DND-41 (cell line): ENCODE measurements at regions not wholly inside any gene's neighbourhood (a gene's known extent, or its start where the extent isn't known, plus 50 kb on each side); places are given as distances from the start of the nearest gene placed in this dataset.

Experiments used
- ATAC-seq: fragments of 200-7000 bp; cut with Tn5 transposase; 3 replicates; pipeline ENCODE4 v1.9.1; 2021; ENCODE audit warnings: low read depth; ENCODE audit not compliant: insufficient read depth
- DNase-seq: peaks from one replicate; pipeline ENCODE4 v3.0.0-alpha.2; 2020
- H2AFZ ChIP-seq: 2 replicates; pipeline ENCODE4 v1.6.0; 2012; ENCODE audit warnings: low read depth, low read length
- H3K27ac ChIP-seq: 2 replicates; pipeline ENCODE4 v1.5.1; 2012; ENCODE audit warnings: low read length, inconsistent platforms
- H3K27me3 ChIP-seq: fragments of 200-600 bp; sonication (generic); 2 replicates; pipeline ENCODE4 v1.6.0; 2012; ENCODE audit warnings: low read length, mild to moderate bottlenecking, inconsistent platforms; ENCODE audit not compliant: insufficient read depth, poor library complexity
- H3K36me3 ChIP-seq: 2 replicates; pipeline ENCODE4 v1.5.1; 2012; ENCODE audit warnings: low read length, inconsistent platforms; ENCODE audit not compliant: insufficient read depth
- H3K4me1 ChIP-seq: 2 replicates; pipeline ENCODE4 v1.5.1; 2012; ENCODE audit warnings: mild to moderate bottlenecking, low read length; ENCODE audit not compliant: insufficient read depth
- H3K4me2 ChIP-seq: 2 replicates; pipeline ENCODE4 v1.6.0; 2012; ENCODE audit warnings: mild to moderate bottlenecking, moderate library complexity, low read length, inconsistent platforms; ENCODE audit not compliant: insufficient read depth
- H3K4me3 ChIP-seq, 2 experiments: fragments of 200-600 bp in 1 of 2; shearing (Covaris generic) in 1 of 2; 2 replicates each; pipeline ENCODE4 v1.5.1; 2012 to 2016; ENCODE audit warnings: inconsistent platforms in 2 of 2, low read length in 2 of 2, mild to moderate bottlenecking in 2 of 2, low read depth in 1 of 2, moderate library complexity in 1 of 2
- H3K79me2 ChIP-seq: 2 replicates; pipeline ENCODE4 v1.6.0; 2012; ENCODE audit warnings: low read length, inconsistent platforms; ENCODE audit not compliant: insufficient read depth
- H3K9ac ChIP-seq: 2 replicates; pipeline ENCODE4 v1.6.0; 2012; ENCODE audit warnings: low read depth, mild to moderate bottlenecking, inconsistent platforms, low read length, moderate library complexity
- H3K9me3 ChIP-seq: 2 replicates; pipeline ENCODE4 v1.5.1; 2012; ENCODE audit warnings: low read length, moderate library complexity, mild to moderate bottlenecking, inconsistent platforms; ENCODE audit not compliant: insufficient read depth, severe bottlenecking
- H4K20me1 ChIP-seq: 2 replicates; pipeline ENCODE4 v1.6.0; 2012; ENCODE audit warnings: low read length; ENCODE audit not compliant: insufficient read depth
- CTCF ChIP-seq: IDR thresholded peaks from 2 replicates; pipeline ENCODE4 v1.5.1; 2012; ENCODE audit warnings: borderline replicate concordance, low read length, moderate library complexity, mild to moderate bottlenecking; ENCODE audit not compliant: poor library complexity, severe bottlenecking; ENCODE audit errors: extremely low read depth
- EZH2 ChIP-seq: IDR thresholded peaks from 3 replicates; pipeline ENCODE4 v1.6.1; 2012; ENCODE audit warnings: borderline replicate concordance, low read depth, mild to moderate bottlenecking, moderate library complexity, low read length, inconsistent platforms; ENCODE audit not compliant: severe bottlenecking

- DNase-seq: no peak
- TF ChIP-seq CTCF (no peak), EZH2 (no peak)
- Histone ChIP-seq H3K9me3 (no peaks in the 10 kb centered on the region), H3K27me3 (no peaks in the 10 kb centered on the region), H3K27ac (no peak overlapping the region), H3K4me3 (no peak overlapping the region), H3K4me1 (no peaks in the 10 kb centered on the region), H4K20me1 (no peaks in the 10 kb centered on the region), H3K36me3 (no peaks in the 10 kb centered on the region), H3K4me2 (no peak overlapping the region), H2AFZ (no peak overlapping the region), H3K9ac (no peak overlapping the region), H3K79me2 (no peaks in the 10 kb centered on the region)
- ATAC-seq: no peak
Observed at GRCh38 chr5:125232779-125233230, 486.4 kb upstream of the ZNF608 start.

- Histone ChIP-seq H3K9me3 (no peaks in the 10 kb centered on the region), H3K9ac (no peak overlapping the region), H3K79me2 (no peaks in the 10 kb centered on the region), H3K4me3 (no peak overlapping the region), H3K27me3 (no peaks in the 10 kb centered on the region), H3K4me2 (no peak overlapping the region), H3K36me3 (no peaks in the 10 kb centered on the region), H3K4me1 (no peaks in the 10 kb centered on the region), H4K20me1 (no peaks in the 10 kb centered on the region), H3K27ac (no peak overlapping the region), H2AFZ (no peak overlapping the region)
- ATAC-seq: no peak
- DNase-seq: no peak
- TF ChIP-seq CTCF (no peak), EZH2 (no peak)
Observed at GRCh38 chr5:125233944-125234343, 487.5 kb upstream of the ZNF608 start.

DNA sequence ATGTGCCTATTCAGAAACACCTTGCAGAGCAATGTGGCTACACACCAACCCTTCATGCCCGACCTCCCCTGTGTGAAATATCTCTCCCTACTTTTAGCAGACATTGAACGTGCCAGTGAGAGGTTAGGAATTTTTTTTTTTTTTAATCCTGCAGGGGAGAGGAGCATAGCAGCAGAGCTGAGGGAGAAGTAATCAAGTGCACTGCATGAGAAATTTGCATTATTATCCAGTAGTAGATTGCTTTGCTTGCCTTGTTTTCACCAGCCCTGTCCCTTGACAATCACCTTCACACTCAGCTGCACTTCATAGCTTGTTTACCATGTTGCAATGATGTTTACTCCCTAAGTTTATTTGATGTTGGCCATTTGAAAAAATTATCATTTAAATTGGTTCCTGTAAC, 489.6 kb upstream of the ZNF608 start:
- Histone ChIP-seq H3K27ac (no peak overlapping the region), H3K9me3 (no peaks in the 10 kb centered on the region), H3K4me3 (no peak overlapping the region), H2AFZ (no peak overlapping the region), H4K20me1 (no peaks in the 10 kb centered on the region), H3K9ac (no peak overlapping the region), H3K36me3 (no peaks in the 10 kb centered on the region), H3K27me3 (no peaks in the 10 kb centered on the region), H3K79me2 (no peaks in the 10 kb centered on the region), H3K4me1 (no peaks in the 10 kb centered on the region), H3K4me2 (no peak overlapping the region)
- ATAC-seq: no peak
- TF ChIP-seq CTCF (no peak), EZH2 (no peak)
- DNase-seq: no peak

DNA sequence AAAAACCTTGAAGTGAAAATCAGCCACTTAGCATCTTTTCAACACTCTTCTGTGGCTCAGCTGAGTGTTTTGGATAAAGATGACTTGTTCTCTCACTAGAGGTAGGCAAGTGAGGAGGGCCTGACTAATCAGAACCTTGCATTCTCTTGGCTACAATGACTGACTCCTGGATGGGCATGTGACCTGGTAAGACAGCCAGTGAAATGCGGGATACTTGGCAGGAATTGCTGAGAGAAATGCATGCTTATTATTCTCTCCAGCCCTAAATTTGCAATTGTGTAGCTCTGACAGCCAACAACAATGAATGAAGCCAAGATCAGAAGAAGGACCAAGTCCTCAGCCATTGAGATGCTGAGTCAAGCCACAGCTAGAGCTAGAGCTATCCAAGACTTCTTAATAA, 490.5 kb upstream of the ZNF608 start:
- Histone ChIP-seq H3K4me1 (no peaks in the 10 kb centered on the region), H4K20me1 (no peaks in the 10 kb centered on the region), H2AFZ (no peak overlapping the region), H3K27ac (no peak overlapping the region), H3K4me3 (no peak overlapping the region), H3K79me2 (no peaks in the 10 kb centered on the region), H3K9me3 (no peaks in the 10 kb centered on the region), H3K9ac (no peak overlapping the region), H3K27me3 (no peaks in the 10 kb centered on the region), H3K4me2 (no peak overlapping the region), H3K36me3 (no peaks in the 10 kb centered on the region)
- TF ChIP-seq EZH2 (no peak), CTCF (no peak)
- DNase-seq: no peak
- no peak for ATAC-seq
